CD14-positive monocyte (primary cell): ENCODE measurements at regions not wholly inside any gene's neighbourhood (a gene's known extent, or its start where the extent isn't known, plus 50 kb on each side); places are given as distances from the start of the nearest gene placed in this dataset.

ENCODE experiments used
- DNase-seq, 3 donors: peaks; one replicate each; pipeline ENCODE4 v3.0.0-alpha.2; 2011 to 2022
- H2AFZ ChIP-seq: 2 replicates; pipeline ENCODE4 v1.6.0; 2012; ENCODE audit warnings: mild to moderate bottlenecking, low read depth, low read length, inconsistent platforms; ENCODE audit not compliant: insufficient read depth, poor library complexity, severe bottlenecking
- H3K27ac ChIP-seq, 2 donors: 1 replicate in 1 of 2; 2 replicates in 1 of 2; pipeline ENCODE4 v1.5.1; 2012 to 2013; ENCODE audit warnings: low read length in 2 of 2, control low read depth in 1 of 2, inconsistent platforms in 1 of 2, low read depth in 1 of 2, mild to moderate bottlenecking in 1 of 2
- H3K27me3 ChIP-seq, 2 donors: one replicate each; pipeline versions ENCODE4 v1.6.0 to v1.6.1; 2011 to 2013; ENCODE audit warnings: low read length in 2 of 2; ENCODE audit not compliant: control insufficient read depth in 2 of 2, insufficient read depth in 2 of 2
- H3K36me3 ChIP-seq, 2 donors: replicated peaks in 1 of 2; 1 replicate in 1 of 2; 2 replicates in 1 of 2; pipeline versions ENCODE4 v1.5.1 to v1.6.1; 2012 to 2013; ENCODE audit warnings: low read length in 2 of 2, control low read depth in 1 of 2, inconsistent platforms in 1 of 2, mild to moderate bottlenecking in 1 of 2; ENCODE audit not compliant: insufficient read depth in 2 of 2, control insufficient read depth in 1 of 2
- H3K4me1 ChIP-seq, 2 donors: 1 replicate in 1 of 2; 2 replicates in 1 of 2; pipeline versions ENCODE4 v1.5.1 to v1.6.1; 2012 to 2013; ENCODE audit warnings: low read length in 2 of 2, control low read depth in 1 of 2, inconsistent platforms in 1 of 2, mild to moderate bottlenecking in 1 of 2, moderate library complexity in 1 of 2; ENCODE audit not compliant: insufficient read depth in 2 of 2, control insufficient read depth in 1 of 2
- H3K4me2 ChIP-seq: replicated peaks from 2 replicates; pipeline ENCODE3; 2012; ENCODE audit warnings: low read length, moderate library complexity, mild to moderate bottlenecking; ENCODE audit not compliant: poor library complexity, severe bottlenecking; ENCODE audit errors: extremely low read depth
- H3K4me3 ChIP-seq, 3 experiments: fragments of 200-600 bp in 1 of 3; sonication (generic) in 1 of 3; replicated peaks in 1 of 3; 1 replicate in 2 of 3; 2 replicates in 1 of 3; pipeline ENCODE4 v1.5.1; 2011 to 2013; ENCODE audit warnings: low read length in 3 of 3, mild to moderate bottlenecking in 3 of 3, control low read depth in 2 of 3, low read depth in 2 of 3, inconsistent platforms in 1 of 3, moderate library complexity in 1 of 3
- H3K79me2 ChIP-seq: 2 replicates; pipeline ENCODE4 v1.6.0; 2012; ENCODE audit warnings: mild to moderate bottlenecking, control low read depth, inconsistent platforms, low read length, moderate library complexity; ENCODE audit not compliant: insufficient read depth
- H3K9ac ChIP-seq: 2 replicates; pipeline ENCODE4 v1.6.0; 2017; ENCODE audit warnings: low read length, mild to moderate bottlenecking; ENCODE audit not compliant: insufficient read depth, poor library complexity, severe bottlenecking
- H3K9me3 ChIP-seq, 2 donors: replicated peaks in 1 of 2; 1 replicate in 1 of 2; 2 replicates in 1 of 2; pipeline versions ENCODE4 v1.5.1 to v1.6.1; 2012 to 2013; ENCODE audit warnings: low read length in 2 of 2, control low read depth in 1 of 2; ENCODE audit not compliant: control insufficient read depth in 1 of 2, insufficient read depth in 1 of 2
- H4K20me1 ChIP-seq: 2 replicates; pipeline ENCODE4 v1.6.0; 2012; ENCODE audit warnings: mild to moderate bottlenecking, low read length, control low read depth, moderate library complexity; ENCODE audit not compliant: insufficient read depth
- H3K27ac Mint-ChIP-seq, 7 donors: one replicate each; pipeline ENCODE4 v1.8.0; 2020; ENCODE audit warnings: mild to moderate bottlenecking in 7 of 7, mixed read lengths in 7 of 7, moderate library complexity in 6 of 7, inconsistent platforms in 2 of 7
- H3K27me3 Mint-ChIP-seq, 3 donors: one replicate each; pipeline ENCODE4 v1.8.0; 2021 to 2022; ENCODE audit warnings: low read depth in 3 of 3, mild to moderate bottlenecking in 3 of 3, mixed read lengths in 3 of 3, moderate library complexity in 3 of 3, inconsistent platforms in 1 of 3
- H3K36me3 Mint-ChIP-seq, 2 donors: one replicate each; pipeline ENCODE4 v1.8.0; 2020; ENCODE audit warnings: mixed read lengths in 2 of 2, inconsistent platforms in 1 of 2, mild to moderate bottlenecking in 1 of 2
- H3K4me1 Mint-ChIP-seq: one replicate; pipeline ENCODE4 v1.8.0; 2020; ENCODE audit warnings: mild to moderate bottlenecking, mixed read lengths
- H3K4me3 Mint-ChIP-seq, 2 donors: one replicate each; pipeline ENCODE4 v1.8.0; 2020; ENCODE audit warnings: mild to moderate bottlenecking in 2 of 2, mixed read lengths in 2 of 2, moderate library complexity in 1 of 2
- H3K9me3 Mint-ChIP-seq, 7 donors: one replicate each; pipeline ENCODE4 v1.8.0; 2020 to 2022; ENCODE audit warnings: mixed read lengths in 7 of 7, mild to moderate bottlenecking in 6 of 7, moderate library complexity in 6 of 7, inconsistent platforms in 2 of 7
- WGBS: methylation state at CpG from one replicate; pipeline ENCODE4 v1.1.5; 2013; ENCODE audit warnings: missing lambda C conversion rate; ENCODE audit not compliant: insufficient coverage; 5-methylcytosine and 5-hydroxymethylcytosine counted together
- intact Hi-C, 2 donors: fragments of 100-400 bp; cut with micrococcal nuclease; formaldehyde crosslinking; loops; one replicate each; pipeline versions ENCODE4 v1.15.0 to v1.15.1; 2023
- TF ChIP-seq, protein P1 (sequence below): fragments of 200-600 bp; IDR thresholded peaks from one replicate; pipeline ENCODE4 v1.8.0; 2022; ENCODE audit warnings: antibody characterized with exemption, mild to moderate bottlenecking

DNA sequence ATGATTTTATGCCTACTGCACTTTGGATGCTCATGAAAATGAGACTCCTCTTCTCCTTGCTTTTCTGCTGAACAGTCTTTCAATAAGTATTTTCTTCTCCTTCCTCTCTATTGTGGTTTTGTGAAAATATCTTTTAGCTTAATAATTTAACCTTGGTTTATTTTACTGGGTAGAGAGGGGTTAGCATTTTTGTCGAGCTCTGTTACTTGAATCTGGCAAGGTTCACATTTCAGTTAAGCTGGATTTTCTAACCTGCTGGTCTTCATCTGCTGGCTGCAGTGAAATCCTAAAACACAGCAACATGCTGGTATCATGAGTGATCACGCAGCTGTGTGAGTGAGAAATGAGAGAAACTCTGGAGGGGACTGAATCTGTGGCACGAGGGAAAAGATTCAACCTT is 222.7 kb upstream of the NOX3 start:
- Histone ChIP-seq H3K27me3 (no peaks in the 10 kb centered on the region), H3K4me1 (no peaks in the 10 kb centered on the region), H4K20me1 (no peaks in the 10 kb centered on the region), H3K4me2 (no peak overlapping the region), H3K9ac (no peak overlapping the region), H3K4me3 (no peak overlapping the region), H2AFZ (no peak overlapping the region), H3K36me3 (no peaks in the 10 kb centered on the region), H3K79me2 (no peaks in the 10 kb centered on the region), H3K9me3 (no peaks in the 10 kb centered on the region), H3K27ac (no peak overlapping the region)
- H3K27me3 Mint-ChIP-seq = no peaks in the 10 kb centered on the region
- no peaks in the 10 kb centered on the region for H3K4me1 Mint-ChIP-seq
- no peaks in the 10 kb centered on the region for H3K36me3 Mint-ChIP-seq
- no peak overlapping the region for H3K4me3 Mint-ChIP-seq
- TF ChIP-seq, protein P1, sequence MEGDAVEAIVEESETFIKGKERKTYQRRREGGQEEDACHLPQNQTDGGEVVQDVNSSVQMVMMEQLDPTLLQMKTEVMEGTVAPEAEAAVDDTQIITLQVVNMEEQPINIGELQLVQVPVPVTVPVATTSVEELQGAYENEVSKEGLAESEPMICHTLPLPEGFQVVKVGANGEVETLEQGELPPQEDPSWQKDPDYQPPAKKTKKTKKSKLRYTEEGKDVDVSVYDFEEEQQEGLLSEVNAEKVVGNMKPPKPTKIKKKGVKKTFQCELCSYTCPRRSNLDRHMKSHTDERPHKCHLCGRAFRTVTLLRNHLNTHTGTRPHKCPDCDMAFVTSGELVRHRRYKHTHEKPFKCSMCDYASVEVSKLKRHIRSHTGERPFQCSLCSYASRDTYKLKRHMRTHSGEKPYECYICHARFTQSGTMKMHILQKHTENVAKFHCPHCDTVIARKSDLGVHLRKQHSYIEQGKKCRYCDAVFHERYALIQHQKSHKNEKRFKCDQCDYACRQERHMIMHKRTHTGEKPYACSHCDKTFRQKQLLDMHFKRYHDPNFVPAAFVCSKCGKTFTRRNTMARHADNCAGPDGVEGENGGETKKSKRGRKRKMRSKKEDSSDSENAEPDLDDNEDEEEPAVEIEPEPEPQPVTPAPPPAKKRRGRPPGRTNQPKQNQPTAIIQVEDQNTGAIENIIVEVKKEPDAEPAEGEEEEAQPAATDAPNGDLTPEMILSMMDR = no peak
- H3K9me3 Mint-ChIP-seq = peaks cover 0 to 6% (median 0%) of the 10 kb centered on the region in 7 donors
- intact Hi-C loops = no loop called here
- 100% methylated on average over 2 of the region's 3 CpGs for WGBS
- H3K27ac Mint-ChIP-seq = no peak overlapping the region
- no peak for DNase-seq

DNA sequence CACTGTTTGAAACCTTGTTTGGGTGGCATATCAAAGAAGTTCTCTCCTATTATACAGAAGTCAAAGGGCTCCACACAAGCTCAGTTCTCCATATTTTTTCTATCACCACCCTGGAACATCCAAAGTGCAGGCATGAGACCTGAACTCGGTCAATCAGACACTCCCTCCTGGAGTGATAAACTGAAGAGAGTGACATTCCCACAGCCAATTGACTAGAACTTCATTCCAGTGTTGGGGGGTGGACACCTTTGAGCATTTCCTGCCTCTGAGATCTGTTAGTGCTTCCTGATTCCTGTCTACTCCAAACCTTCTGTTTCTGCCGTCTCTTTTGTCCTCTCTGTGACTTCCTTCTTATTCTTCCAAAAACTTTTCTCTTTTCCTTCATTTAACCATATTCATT is 220.7 kb upstream of the NOX3 start:
- DNase-seq = no peak
- H3K27ac ChIP-seq = no peak overlapping the region
- no peaks in the 10 kb centered on the region for H3K4me1 ChIP-seq
- Mint-ChIP-seq H3K4me1 (no peaks in the 10 kb centered on the region), H3K9me3 (peaks cover 0 to 5% (median 2%) of the 10 kb centered on the region in 7 donors), H3K4me3 (no peak overlapping the region), H3K27me3 (no peaks in the 10 kb centered on the region), H3K27ac (no peak overlapping the region), H3K36me3 (no peaks in the 10 kb centered on the region)
- WGBS = no CpG with 5 or more reads among the region's 2 CpGs
- H3K79me2 ChIP-seq = no peaks in the 10 kb centered on the region
- H3K9me3 ChIP-seq = peaks cover 0 to 2% of the 10 kb centered on the region in 2 donors
- no peaks in the 10 kb centered on the region for H3K27me3 ChIP-seq
- H4K20me1 ChIP-seq = no peaks in the 10 kb centered on the region
- intact Hi-C loops = no loop called here
- no peak overlapping the region for H2AFZ ChIP-seq
- no peak overlapping the region for H3K4me3 ChIP-seq
- TF ChIP-seq, protein P1 = no peak
- H3K9ac ChIP-seq = no peak overlapping the region
- H3K36me3 ChIP-seq = no peaks in the 10 kb centered on the region
- no peak overlapping the region for H3K4me2 ChIP-seq
